A549 (cell line): ENCODE measurements at regions not wholly inside any gene's neighbourhood (a gene's known extent, or its start where the extent isn't known, plus 50 kb on each side); places are given as distances from the start of the nearest gene placed in this dataset.

Experiments
- ATAC-seq, 2 experiments: fragments of 200-7000 bp in 1 of 2; fragments of >200 bp in 1 of 2; cut with Nextera tagmentation in 1 of 2; cut with Tn5 transposase in 1 of 2; 3 replicates each; pipeline versions ENCODE4 v1.8.0 to v1.9.1; 2018 to 2020; ENCODE audit warnings: mild to moderate bottlenecking in 1 of 2, moderate library complexity in 1 of 2
- CTCF ChIA-PET: fragments of 300-600 bp; sonication (Branson Sonifier 250); formaldehyde crosslinking; extraction: SDS; loops from one replicate; lab custom pipeline; 2021; ENCODE audit warnings: antibody characterized with exemption, inconsistent platforms; lab: Yijun Ruan, JAX
- POLR2A ChIA-PET: fragments of 350-600 bp; formaldehyde crosslinking; extraction: SDS; loops from one replicate; lab custom pipeline; 2021; ENCODE audit warnings: antibody characterized with exemption, inconsistent platforms; lab: Yijun Ruan, JAX
- DNase-seq, 2 experiments: peaks; one replicate each; pipeline versions ENCODE4 v3.0.0 to v3.0.0-alpha.2; 2011 to 2016; ENCODE audit warnings: low read depth in 1 of 2, low spot score in 1 of 2
- FAIRE-seq: peaks from 2 replicates; lab custom pipeline; 2011; peaks lifted over from hg19 to GRCh38; lab: Jason Lieb, UNC
- H3K27ac ChIP-seq, 2 experiments: fragments of >200 bp; sonication (Bioruptor Twin); formaldehyde crosslinking; 3 replicates each; pipeline ENCODE4 v1.5.1; 2016 to 2017
- H3K4me1 ChIP-seq: fragments of >200 bp; sonication (Bioruptor Twin); formaldehyde crosslinking; 3 replicates; pipeline ENCODE4 v1.6.1; 2016
- H3K4me2 ChIP-seq: fragments of >200 bp; sonication (Bioruptor Twin); formaldehyde crosslinking; 3 replicates; pipeline ENCODE4 v1.6.1; 2016
- H3K4me3 ChIP-seq: fragments of >200 bp; sonication (Bioruptor Twin); formaldehyde crosslinking; 3 replicates; pipeline ENCODE4 v1.5.1; 2016
- H3K9me3 ChIP-seq: fragments of >200 bp; sonication (Bioruptor Twin); formaldehyde crosslinking; 3 replicates; pipeline ENCODE4 v1.6.1; 2016
- BHLHE40 ChIP-seq: IDR thresholded peaks from 2 replicates; pipeline ENCODE4 v1.6.1; 2012; ENCODE audit warnings: low read depth, low read length, inconsistent platforms
- CBX2 ChIP-seq: fragments of 200-600 bp; sonication (generic); IDR thresholded peaks from 2 replicates; pipeline ENCODE4 v1.6.1; 2016; ENCODE audit warnings: low read depth, mild to moderate bottlenecking, borderline replicate concordance
- CHD2 ChIP-seq: fragments of 150-350 bp; IDR thresholded peaks from 2 replicates; pipeline ENCODE4 v1.6.1; 2014; ENCODE audit warnings: low read length; ENCODE audit not compliant: partially characterized antibody
- EHF ChIP-seq: fragments of 250-450 bp; sonication (Bioruptor Pico); IDR thresholded peaks from 2 replicates; pipeline ENCODE4 v1.5.0; 2020; ENCODE audit warnings: mild to moderate bottlenecking
- EP300 ChIP-seq, 2 experiments: fragments of >200 bp; sonication (Bioruptor Twin); formaldehyde crosslinking; IDR thresholded peaks; 2 replicates in 1 of 2; 3 replicates in 1 of 2; pipeline ENCODE4 v1.6.1; 2016 to 2017
- FOSB ChIP-seq: fragments of 250-450 bp; sonication (Bioruptor Pico); IDR thresholded peaks from 2 replicates; pipeline ENCODE4 v1.5.0; 2020; ENCODE audit warnings: mild to moderate bottlenecking, moderate library complexity
- FOSL2 ChIP-seq, 2 experiments: fragments of 450-650 bp in 1 of 2; fragments of >200 bp in 1 of 2; sonication (Bioruptor Twin) in 1 of 2; formaldehyde crosslinking; IDR thresholded peaks; 2 replicates each; pipeline versions ENCODE4 v1.5.0 to v1.6.1; 2016 to 2020; ENCODE audit warnings: mild to moderate bottlenecking in 1 of 2, moderate library complexity in 1 of 2
- HEYL ChIP-seq: fragments of 250-450 bp; sonication (Bioruptor Pico); IDR thresholded peaks from 2 replicates; pipeline ENCODE4 v1.8.0; 2021; ENCODE audit warnings: mild to moderate bottlenecking, moderate library complexity
- HOXB13 ChIP-seq: fragments of 250-450 bp; sonication (Bioruptor Pico); IDR thresholded peaks from 2 replicates; pipeline ENCODE4 v1.5.0; 2020; ENCODE audit warnings: low read depth, mild to moderate bottlenecking, moderate library complexity
- JUNB ChIP-seq: fragments of >200 bp; sonication (Bioruptor Twin); formaldehyde crosslinking; IDR thresholded peaks from 2 replicates; pipeline ENCODE4 v1.6.1; 2016
- NFE2L2 ChIP-seq: fragments of 150-350 bp; conservative IDR thresholded peaks from 2 replicates; pipeline ENCODE4 v1.6.1; 2014; ENCODE audit warnings: low read length
- POLR2AphosphoS2 ChIP-seq: conservative IDR thresholded peaks from 2 replicates; pipeline ENCODE4 v1.6.1; 2012; ENCODE audit warnings: low read length, improper control_type of control experiment, inconsistent platforms
- RARB ChIP-seq: fragments of 250-450 bp; sonication (Bioruptor Pico); IDR thresholded peaks from 2 replicates; pipeline ENCODE4 v1.8.0; 2021; ENCODE audit warnings: mild to moderate bottlenecking, moderate library complexity
- RCOR1 ChIP-seq: fragments of 150-350 bp; IDR thresholded peaks from 2 replicates; pipeline ENCODE4 v1.6.1; 2014; ENCODE audit warnings: antibody characterized with exemption, low read length, low read depth
- RFX5 ChIP-seq: fragments of 450-650 bp; IDR thresholded peaks from 2 replicates; pipeline ENCODE4 v1.7.1; 2014; ENCODE audit warnings: antibody characterized with exemption, mild to moderate bottlenecking, moderate library complexity
- SMC3 ChIP-seq: fragments of >200 bp; sonication (Bioruptor Twin); formaldehyde crosslinking; IDR thresholded peaks from 3 replicates; pipeline ENCODE4 v1.6.1; 2018; ENCODE audit warnings: inconsistent platforms
- SREBF2 ChIP-seq: fragments of 450-650 bp; IDR thresholded peaks from 2 replicates; pipeline ENCODE4 v1.6.1; 2014; ENCODE audit warnings: mild to moderate bottlenecking, moderate library complexity
- WGBS: methylation state at CpG from one replicate; pipeline ENCODE4 v1.1.6; 2017; ENCODE audit errors: missing lambda C conversion rate; 5-methylcytosine and 5-hydroxymethylcytosine counted together
- TF ChIP-seq, protein P1 (sequence below): fragments of >200 bp; sonication (Bioruptor Twin); formaldehyde crosslinking; IDR thresholded peaks from 3 replicates; pipeline ENCODE4 v1.5.1; 2016
- TF ChIP-seq, protein P2 (sequence below): IDR thresholded peaks from 2 replicates; pipeline ENCODE4 v1.6.1; 2012
- TF ChIP-seq, protein P3 (sequence below): IDR thresholded peaks from 2 replicates; pipeline ENCODE4 v1.6.1; 2012
- TF ChIP-seq, protein P4 (sequence below): fragments of 450-650 bp; IDR thresholded peaks from 2 replicates; pipeline ENCODE4 v1.6.1; 2014; ENCODE audit warnings: antibody characterized with exemption

DNA sequence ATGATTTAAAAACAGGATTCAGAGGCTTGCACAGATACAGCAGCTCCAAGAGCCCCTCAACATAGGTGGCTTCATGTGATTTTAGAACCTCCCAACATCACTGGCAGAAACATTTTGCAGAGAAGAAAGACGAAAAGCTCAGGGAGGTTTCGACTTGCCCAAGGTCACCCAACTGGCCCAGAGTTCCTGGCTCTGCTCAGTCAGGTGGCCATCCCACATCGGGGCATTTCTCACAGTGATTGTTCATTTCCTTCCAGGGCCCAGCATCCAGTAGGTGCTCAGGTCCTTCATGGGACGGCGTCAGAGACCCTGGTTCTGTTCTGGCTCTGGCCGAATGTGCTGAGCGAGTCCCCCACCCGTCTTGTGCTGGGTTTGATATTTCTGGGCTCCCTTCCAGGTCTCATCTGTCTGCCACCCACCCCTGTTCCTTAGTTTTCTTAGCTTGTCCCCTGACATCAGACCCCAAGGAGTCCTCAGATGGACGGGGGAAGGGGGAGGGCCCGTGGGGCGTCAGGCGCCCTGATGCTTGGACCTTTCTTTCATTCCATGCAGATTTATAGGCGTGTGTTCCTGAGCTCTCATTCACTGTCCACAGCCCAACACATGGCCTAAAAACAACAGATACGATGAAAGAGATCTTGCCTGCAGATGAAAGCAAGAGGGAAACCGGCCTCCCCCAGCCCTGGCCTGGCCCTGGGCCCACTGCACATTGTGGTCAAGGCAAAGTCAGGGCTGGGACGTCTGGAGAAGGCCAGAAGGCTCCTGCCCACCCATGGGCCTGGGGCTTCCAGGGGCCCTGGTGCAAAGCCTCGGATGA is 123.1 kb upstream of the ZBTB40 start:
- no peak overlapping the region for H3K4me2 ChIP-seq
- DNase-seq (no peak), FAIRE-seq (no peak), ATAC-seq (no peak)
- 66% methylated on average over 11 of the region's 17 CpGs for WGBS
- POLR2A ChIA-PET = no interaction called here
- peaks cover 8% of the 10 kb centered on the region for H3K4me1 ChIP-seq
- no peak overlapping the region for H3K27ac ChIP-seq
- H3K9me3 ChIP-seq = no peaks in the 10 kb centered on the region
- no peak overlapping the region for H3K4me3 ChIP-seq
- CTCF ChIA-PET = no interaction called here
- TF ChIP-seq EHF (no peak), EP300 (IDR thresholded peaks at IDR 0.05) (no peak), RFX5 (no peak), HOXB13 (CRISPR knock-in tag) (no peak), RARB (CRISPR knock-in tag) (no peak), SMC3 (no peak), BHLHE40 (no peak), FOSB (CRISPR knock-in tag) (no peak), JUNB (no peak)
- TF ChIP-seq, protein P1, sequence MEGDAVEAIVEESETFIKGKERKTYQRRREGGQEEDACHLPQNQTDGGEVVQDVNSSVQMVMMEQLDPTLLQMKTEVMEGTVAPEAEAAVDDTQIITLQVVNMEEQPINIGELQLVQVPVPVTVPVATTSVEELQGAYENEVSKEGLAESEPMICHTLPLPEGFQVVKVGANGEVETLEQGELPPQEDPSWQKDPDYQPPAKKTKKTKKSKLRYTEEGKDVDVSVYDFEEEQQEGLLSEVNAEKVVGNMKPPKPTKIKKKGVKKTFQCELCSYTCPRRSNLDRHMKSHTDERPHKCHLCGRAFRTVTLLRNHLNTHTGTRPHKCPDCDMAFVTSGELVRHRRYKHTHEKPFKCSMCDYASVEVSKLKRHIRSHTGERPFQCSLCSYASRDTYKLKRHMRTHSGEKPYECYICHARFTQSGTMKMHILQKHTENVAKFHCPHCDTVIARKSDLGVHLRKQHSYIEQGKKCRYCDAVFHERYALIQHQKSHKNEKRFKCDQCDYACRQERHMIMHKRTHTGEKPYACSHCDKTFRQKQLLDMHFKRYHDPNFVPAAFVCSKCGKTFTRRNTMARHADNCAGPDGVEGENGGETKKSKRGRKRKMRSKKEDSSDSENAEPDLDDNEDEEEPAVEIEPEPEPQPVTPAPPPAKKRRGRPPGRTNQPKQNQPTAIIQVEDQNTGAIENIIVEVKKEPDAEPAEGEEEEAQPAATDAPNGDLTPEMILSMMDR = no peak
- TF ChIP-seq, protein P2, sequence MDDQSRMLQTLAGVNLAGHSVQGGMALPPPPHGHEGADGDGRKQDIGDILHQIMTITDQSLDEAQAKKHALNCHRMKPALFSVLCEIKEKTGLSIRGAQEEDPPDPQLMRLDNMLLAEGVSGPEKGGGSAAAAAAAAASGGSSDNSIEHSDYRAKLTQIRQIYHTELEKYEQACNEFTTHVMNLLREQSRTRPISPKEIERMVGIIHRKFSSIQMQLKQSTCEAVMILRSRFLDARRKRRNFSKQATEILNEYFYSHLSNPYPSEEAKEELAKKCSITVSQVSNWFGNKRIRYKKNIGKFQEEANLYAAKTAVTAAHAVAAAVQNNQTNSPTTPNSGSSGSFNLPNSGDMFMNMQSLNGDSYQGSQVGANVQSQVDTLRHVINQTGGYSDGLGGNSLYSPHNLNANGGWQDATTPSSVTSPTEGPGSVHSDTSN = no peak
- TF ChIP-seq, protein P3, sequence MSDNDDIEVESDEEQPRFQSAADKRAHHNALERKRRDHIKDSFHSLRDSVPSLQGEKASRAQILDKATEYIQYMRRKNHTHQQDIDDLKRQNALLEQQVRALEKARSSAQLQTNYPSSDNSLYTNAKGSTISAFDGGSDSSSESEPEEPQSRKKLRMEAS = no peak
- TF ChIP-seq, all 56 proteins: peak for 0

DNA sequence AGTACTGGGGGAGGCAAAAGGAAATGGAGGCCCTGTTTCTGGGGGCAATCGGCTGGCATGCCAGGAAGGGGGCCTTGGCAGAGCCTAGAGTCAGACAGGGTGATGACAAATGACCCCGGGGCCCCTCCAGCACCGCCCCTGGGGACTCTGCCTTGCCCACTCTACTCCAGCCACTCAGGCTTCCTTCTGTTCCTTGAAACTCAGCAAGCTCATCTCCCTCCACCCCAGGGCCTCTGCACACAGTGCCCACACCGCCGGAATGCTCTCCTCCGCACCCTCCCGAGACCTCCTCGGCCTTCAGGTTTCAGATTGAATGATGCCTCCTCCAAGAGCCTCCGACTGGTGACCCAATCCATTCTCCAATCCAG is 122.5 kb upstream of the ZBTB40 start:
- FAIRE-seq (no peak), ATAC-seq (no peak), DNase-seq (no peak)
- Histone ChIP-seq H3K4me1 (peaks cover 8% of the 10 kb centered on the region), H3K4me2 (no peak overlapping the region), H3K4me3 (no peak overlapping the region), H3K27ac (no peak overlapping the region)
- CTCF ChIA-PET = interaction anchor here (0.9 kb wide), 1 partner anchor 19 kb away, joined by 3 read pairs; no protein-coding TSS in a partner anchor
- 74% methylated on average over 9 of the region's 9 CpGs for WGBS
- TF ChIP-seq FOSL2 (IDR thresholded peaks at IDR 0.05) (no peak), FOSL2 (CRISPR knock-in tag; IDR thresholded peaks at IDR 0.05) (no peak), POLR2AphosphoS2 (no peak), FOSB (CRISPR knock-in tag) (no peak), EP300 (IDR thresholded peaks at IDR 0.05) (no peak), JUNB (no peak), RCOR1 (no peak), SMC3 (no peak), NFE2L2 (no peak), HEYL (CRISPR knock-in tag) (no peak), RFX5 (no peak), CHD2 (no peak), EHF (no peak), CBX2 (no peak), SREBF2 (no peak)
- TF ChIP-seq, protein P3 = no peak
- TF ChIP-seq, protein P4, sequence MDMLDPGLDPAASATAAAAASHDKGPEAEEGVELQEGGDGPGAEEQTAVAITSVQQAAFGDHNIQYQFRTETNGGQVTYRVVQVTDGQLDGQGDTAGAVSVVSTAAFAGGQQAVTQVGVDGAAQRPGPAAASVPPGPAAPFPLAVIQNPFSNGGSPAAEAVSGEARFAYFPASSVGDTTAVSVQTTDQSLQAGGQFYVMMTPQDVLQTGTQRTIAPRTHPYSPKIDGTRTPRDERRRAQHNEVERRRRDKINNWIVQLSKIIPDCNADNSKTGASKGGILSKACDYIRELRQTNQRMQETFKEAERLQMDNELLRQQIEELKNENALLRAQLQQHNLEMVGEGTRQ = no peak
- TF ChIP-seq, all 56 proteins: peak for 0
- no peaks in the 10 kb centered on the region for H3K9me3 ChIP-seq
- POLR2A ChIA-PET = no interaction called here
